Endothelial cell of umbilical vein (primary cell): ENCODE measurements at regions not wholly inside any gene's neighbourhood (a gene's known extent, or its start where the extent isn't known, plus 50 kb on each side); places are given as distances from the start of the nearest gene placed in this dataset.

Experiments
- BruUV-seq: library from RNA; stranded (reverse); fragments of 400-500 nt; replicated peaks from 2 replicates; lab custom pipeline; 2021; lab: Mats Ljungman, UMichigan
- CTCF ChIA-PET: fragments of 300-600, 350-600 bp; sonication (Branson Sonifier 250); formaldehyde crosslinking; loops from one replicate; lab custom pipeline; 2021; ENCODE audit warnings: antibody characterized with exemption, inconsistent platforms; lab: Charles Lee
- POLR2A ChIA-PET: fragments of 300-600, 350-600 bp; sonication (Branson Sonifier 250); formaldehyde crosslinking; loops from one replicate; lab custom pipeline; 2021; ENCODE audit warnings: antibody characterized with exemption, inconsistent platforms; lab: Charles Lee
- DNase-seq: peaks from one replicate; pipeline ENCODE4 v3.0.0-alpha.2; 2011; ENCODE audit warnings: low read depth, low spot score
- FAIRE-seq: peaks from 2 replicates; lab custom pipeline; 2011; peaks lifted over from hg19 to GRCh38; lab: Jason Lieb, UNC
- H2AFZ ChIP-seq: 2 replicates; pipeline ENCODE4 v1.6.0; 2012; ENCODE audit warnings: low read depth, low read length, control low read depth, inconsistent platforms
- H3K27ac ChIP-seq: 2 replicates; pipeline ENCODE4 v1.5.1; 2011; ENCODE audit warnings: low read depth, mild to moderate bottlenecking, control low read depth, low read length, moderate library complexity; ENCODE audit not compliant: insufficient read depth
- H3K27me3 ChIP-seq, 2 experiments: 2 replicates each; pipeline versions ENCODE4 v1.6.0 to v1.6.1; 2011; ENCODE audit warnings: low read length in 2 of 2, mixed read lengths in 1 of 2; ENCODE audit not compliant: control insufficient read depth in 2 of 2, insufficient read depth in 2 of 2
- H3K36me3 ChIP-seq, 2 experiments: 2 replicates in 1 of 2; 3 replicates in 1 of 2; pipeline ENCODE4 v1.5.1; 2011; ENCODE audit warnings: low read length in 2 of 2, mild to moderate bottlenecking in 1 of 2, moderate library complexity in 1 of 2; ENCODE audit not compliant: control insufficient read depth in 2 of 2, insufficient read depth in 2 of 2; ENCODE audit errors: extremely low read depth in 1 of 2
- H3K4me1 ChIP-seq: 3 replicates; pipeline ENCODE4 v1.5.1; 2011; ENCODE audit warnings: mild to moderate bottlenecking, low read length; ENCODE audit not compliant: control insufficient read depth, insufficient read depth; ENCODE audit errors: extremely low read depth
- H3K4me2 ChIP-seq: 2 replicates; pipeline ENCODE4 v1.6.1; 2011; ENCODE audit warnings: low read length, control low read depth, mixed read lengths; ENCODE audit not compliant: insufficient read depth
- H3K4me3 ChIP-seq, 3 experiments: fragments of 200-600 bp in 1 of 3; sonication (generic), shearing (Covaris generic) in 1 of 3; replicated peaks in 1 of 3; 2 replicates each; pipeline ENCODE4 v1.5.1; 2011 to 2016; ENCODE audit warnings: control low read depth in 3 of 3, low read length in 3 of 3, mild to moderate bottlenecking in 2 of 3, inconsistent platforms in 1 of 3, low read depth in 1 of 3, moderate library complexity in 1 of 3; ENCODE audit not compliant: insufficient read depth in 1 of 3
- H3K79me2 ChIP-seq: 2 replicates; pipeline ENCODE4 v1.6.0; 2012; ENCODE audit warnings: low read length, inconsistent platforms; ENCODE audit not compliant: control insufficient read depth, insufficient read depth
- H3K9ac ChIP-seq: replicated peaks from 2 replicates; pipeline ENCODE3; 2011; ENCODE audit warnings: low read length, control low read depth; ENCODE audit not compliant: insufficient read depth; ENCODE audit errors: extremely low read depth
- H3K9me1 ChIP-seq: replicated peaks from 3 replicates; pipeline ENCODE4 v1.6.0; 2011; ENCODE audit warnings: mild to moderate bottlenecking, low read length; ENCODE audit not compliant: control insufficient read depth, insufficient read depth; ENCODE audit errors: extremely low read depth
- H3K9me3 ChIP-seq: replicated peaks from 2 replicates; pipeline ENCODE4 v1.5.1; 2012; ENCODE audit warnings: low read length, inconsistent platforms; ENCODE audit not compliant: control insufficient read depth, insufficient read depth
- H4K20me1 ChIP-seq: replicated peaks from 2 replicates; pipeline ENCODE3; 2011; ENCODE audit warnings: mild to moderate bottlenecking, low read length; ENCODE audit not compliant: control insufficient read depth, insufficient read depth; ENCODE audit errors: extremely low read depth
- EZH2 ChIP-seq: IDR thresholded peaks from 2 replicates; pipeline ENCODE4 v1.6.1; 2012; ENCODE audit warnings: borderline replicate concordance, low read depth, mild to moderate bottlenecking, moderate library complexity, low read length, inconsistent platforms; ENCODE audit not compliant: severe bottlenecking
- FOS ChIP-seq: IDR thresholded peaks from 2 replicates; pipeline ENCODE4 v1.6.1; 2011; ENCODE audit warnings: mild to moderate bottlenecking, low read length, moderate library complexity, borderline replicate concordance; ENCODE audit not compliant: insufficient read depth
- GATA2 ChIP-seq: IDR thresholded peaks from 2 replicates; pipeline ENCODE4 v1.7.0; 2011; ENCODE audit warnings: low read depth, mild to moderate bottlenecking, moderate library complexity, mixed read lengths, low read length; ENCODE audit not compliant: insufficient read length, insufficient read depth
- JUN ChIP-seq: IDR thresholded peaks from 2 replicates; pipeline ENCODE4 v1.6.1; 2011; ENCODE audit warnings: borderline replicate concordance, low read depth; ENCODE audit not compliant: insufficient read length, insufficient read depth
- MYC ChIP-seq: IDR thresholded peaks from one replicate; pipeline ENCODE4 v1.6.1; 2011; ENCODE audit warnings: mild to moderate bottlenecking, low read depth, low read length
- POLR2A ChIP-seq: IDR thresholded peaks from 2 replicates; pipeline ENCODE4 v1.6.1; 2012; ENCODE audit warnings: low read depth, mild to moderate bottlenecking, control low read depth, low read length
- POLR2AphosphoS5 ChIP-seq: IDR thresholded peaks from 2 replicates; pipeline ENCODE4 v1.6.1; 2012; ENCODE audit warnings: low read depth, mild to moderate bottlenecking, control low read depth, low read length, moderate library complexity; ENCODE audit not compliant: insufficient read depth
- dilution Hi-C: fragments of 300-500 bp; cut with MboI; formaldehyde crosslinking; loops from one replicate; pipeline ENCODE4 v1.15.0; 2019; ENCODE audit warnings: low sequenced_read_pairs; ENCODE audit not compliant: extremely low pct_ligation_motif_present
- intact Hi-C: fragments of 100-400 bp; cut with micrococcal nuclease; formaldehyde crosslinking; loops from one replicate; pipeline ENCODE4 v1.10.0; 2022
- TF ChIP-seq, protein P1 (sequence below): IDR thresholded peaks from 2 replicates; pipeline ENCODE4 v1.6.1; 2011; ENCODE audit not compliant: insufficient read depth, insufficient read length
- TF ChIP-seq, protein P2 (sequence below), 2 donors: IDR thresholded peaks; 1 replicate in 1 of 2; 2 replicates in 1 of 2; pipeline ENCODE4 v1.5.1; 2011; ENCODE audit warnings: low read length in 2 of 2, mild to moderate bottlenecking in 2 of 2, moderate library complexity in 2 of 2, control low read depth in 1 of 2, inconsistent platforms in 1 of 2, low read depth in 1 of 2; ENCODE audit not compliant: insufficient read depth in 1 of 2; ENCODE audit errors: extremely low read depth in 1 of 2

DNA sequence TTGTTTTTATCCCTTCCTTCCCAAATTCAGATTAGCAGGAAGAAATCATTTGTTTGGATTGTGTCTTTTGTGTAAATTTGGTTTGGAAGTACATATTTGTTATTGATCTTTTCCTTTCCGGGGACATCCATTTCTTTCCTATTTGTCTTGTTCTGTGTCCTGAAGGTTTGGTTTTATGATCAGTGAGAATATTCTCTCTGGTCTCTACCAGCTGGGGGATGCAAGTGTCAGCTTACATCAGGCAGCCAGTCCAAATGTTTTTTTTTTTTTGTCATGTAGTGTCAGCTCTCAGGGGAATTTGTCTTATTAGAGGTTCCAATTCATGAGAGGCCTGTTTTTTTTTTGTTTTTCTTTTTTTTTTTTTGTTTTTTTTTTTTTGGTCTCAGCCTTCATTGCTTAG, 479.2 kb upstream of the LRRC7 start:
- dilution Hi-C loops (no loop called here), intact Hi-C loops (no loop called here)
- TF ChIP-seq MYC, result no peak
- no peak for TF ChIP-seq POLR2A
- TF ChIP-seq, protein P1, sequence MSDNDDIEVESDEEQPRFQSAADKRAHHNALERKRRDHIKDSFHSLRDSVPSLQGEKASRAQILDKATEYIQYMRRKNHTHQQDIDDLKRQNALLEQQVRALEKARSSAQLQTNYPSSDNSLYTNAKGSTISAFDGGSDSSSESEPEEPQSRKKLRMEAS, result no peak
- no peak for TF ChIP-seq GATA2
- TF ChIP-seq, protein P2, sequence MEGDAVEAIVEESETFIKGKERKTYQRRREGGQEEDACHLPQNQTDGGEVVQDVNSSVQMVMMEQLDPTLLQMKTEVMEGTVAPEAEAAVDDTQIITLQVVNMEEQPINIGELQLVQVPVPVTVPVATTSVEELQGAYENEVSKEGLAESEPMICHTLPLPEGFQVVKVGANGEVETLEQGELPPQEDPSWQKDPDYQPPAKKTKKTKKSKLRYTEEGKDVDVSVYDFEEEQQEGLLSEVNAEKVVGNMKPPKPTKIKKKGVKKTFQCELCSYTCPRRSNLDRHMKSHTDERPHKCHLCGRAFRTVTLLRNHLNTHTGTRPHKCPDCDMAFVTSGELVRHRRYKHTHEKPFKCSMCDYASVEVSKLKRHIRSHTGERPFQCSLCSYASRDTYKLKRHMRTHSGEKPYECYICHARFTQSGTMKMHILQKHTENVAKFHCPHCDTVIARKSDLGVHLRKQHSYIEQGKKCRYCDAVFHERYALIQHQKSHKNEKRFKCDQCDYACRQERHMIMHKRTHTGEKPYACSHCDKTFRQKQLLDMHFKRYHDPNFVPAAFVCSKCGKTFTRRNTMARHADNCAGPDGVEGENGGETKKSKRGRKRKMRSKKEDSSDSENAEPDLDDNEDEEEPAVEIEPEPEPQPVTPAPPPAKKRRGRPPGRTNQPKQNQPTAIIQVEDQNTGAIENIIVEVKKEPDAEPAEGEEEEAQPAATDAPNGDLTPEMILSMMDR (IDR thresholded peaks at IDR 0.05; ENCODE audit: extremely low read depth in 1 of 2, insufficient read depth in 1 of 2, low read depth in 1 of 2, low read length in 2 of 2), result no peak
- TF ChIP-seq EZH2, result no peak
- TF ChIP-seq JUN, result no peak
- TF ChIP-seq FOS, result no peak
- no peak for TF ChIP-seq POLR2AphosphoS5
- Histone ChIP-seq H3K79me2 (no peaks in the 10 kb centered on the region), H3K36me3 (no peaks in the 10 kb centered on the region), H3K4me1 (no peaks in the 10 kb centered on the region), H3K27me3 (no peaks in the 10 kb centered on the region), H3K9me1 (no peaks in the 10 kb centered on the region), H3K4me2 (no peak overlapping the region), H3K9me3 (no peaks in the 10 kb centered on the region), H2AFZ (no peak overlapping the region), H3K4me3 (no peak overlapping the region), H3K9ac (no peak overlapping the region), H4K20me1 (no peaks in the 10 kb centered on the region), H3K27ac (no peak overlapping the region)
- ChIA-PET POLR2A (no interaction called here), CTCF (no interaction called here)
- no TSS peak for BruUV-seq
- FAIRE-seq (no peak), DNase-seq (no peak)
